ENCODE measurements at regions not wholly inside any gene's neighbourhood (a gene's known extent, or its start where the extent isn't known, plus 50 kb on each side); places are given as distances from the start of the nearest gene placed in this dataset.

DNA sequence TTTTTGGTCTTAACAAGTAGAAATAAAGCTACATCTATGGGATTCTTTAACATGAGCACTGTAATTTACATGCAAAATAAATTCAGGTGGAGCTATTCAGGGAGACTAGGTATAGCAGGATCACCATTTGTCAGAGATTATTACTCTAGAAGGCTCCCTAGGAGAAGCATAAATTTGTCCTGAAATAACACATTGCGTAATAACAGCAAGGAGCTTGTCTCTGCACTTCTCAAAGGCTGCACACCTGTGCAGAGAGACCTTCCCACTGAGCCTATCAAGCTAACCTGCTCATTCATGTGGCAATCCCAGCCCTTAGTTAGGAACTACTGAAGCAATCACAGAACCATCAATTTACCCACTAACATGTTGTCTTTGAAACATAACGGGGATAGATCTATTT lies 437.4 kb upstream of the MC4R start:
- H3K4me2 ChIP-seq (replicated peaks; ENCODE audit: extremely low read depth, low read length, poor library complexity, severe bottlenecking), result no peak overlapping the region
- no peaks in the 10 kb centered on the region for H4K20me1 ChIP-seq (ENCODE audit: insufficient read depth, low read length)
- no peak overlapping the region for H3K9ac ChIP-seq (ENCODE audit: insufficient read depth, low read length, poor library complexity, severe bottlenecking)
- no peak overlapping the region for H3K4me3 ChIP-seq (replicated peaks in 1 of 3; ENCODE audit: low read depth in 2 of 3, low read length in 3 of 3)
- Mint-ChIP-seq H3K9me3 (peaks cover 0 to 2% (median 0%) of the 10 kb centered on the region in 7 donors), H3K27me3 (ENCODE audit: low read depth in 3 of 3) (peaks cover 0 to 2% (median 0%) of the 10 kb centered on the region in 3 donors), H3K27ac (no peak overlapping the region), H3K4me1 (no peaks in the 10 kb centered on the region), H3K4me3 (no peak overlapping the region), H3K36me3 (no peaks in the 10 kb centered on the region)
- no peaks in the 10 kb centered on the region for H3K27me3 ChIP-seq (ENCODE audit: control insufficient read depth in 2 of 2, insufficient read depth in 2 of 2, low read length in 2 of 2)
- intact Hi-C loops (cut with micrococcal nuclease), result no loop called here
- no peak for DNase-seq
- H2AFZ ChIP-seq (ENCODE audit: insufficient read depth, low read depth, low read length, poor library complexity, severe bottlenecking), result no peak overlapping the region
- H3K79me2 ChIP-seq (ENCODE audit: insufficient read depth, low read length), result no peaks in the 10 kb centered on the region
- no peaks in the 10 kb centered on the region for H3K4me1 ChIP-seq (ENCODE audit: control insufficient read depth in 1 of 2, insufficient read depth in 2 of 2, low read length in 2 of 2)
- WGBS (ENCODE audit: insufficient coverage), result 91% methylated on average over 1 of the region's 2 CpGs
- no peaks in the 10 kb centered on the region for H3K36me3 ChIP-seq (replicated peaks in 1 of 2; ENCODE audit: control insufficient read depth in 1 of 2, insufficient read depth in 2 of 2, low read length in 2 of 2)
- H3K9me3 ChIP-seq (replicated peaks in 1 of 2; ENCODE audit: control insufficient read depth in 1 of 2, insufficient read depth in 1 of 2, low read length in 2 of 2), result no peaks in the 10 kb centered on the region
- TF ChIP-seq, protein P1, sequence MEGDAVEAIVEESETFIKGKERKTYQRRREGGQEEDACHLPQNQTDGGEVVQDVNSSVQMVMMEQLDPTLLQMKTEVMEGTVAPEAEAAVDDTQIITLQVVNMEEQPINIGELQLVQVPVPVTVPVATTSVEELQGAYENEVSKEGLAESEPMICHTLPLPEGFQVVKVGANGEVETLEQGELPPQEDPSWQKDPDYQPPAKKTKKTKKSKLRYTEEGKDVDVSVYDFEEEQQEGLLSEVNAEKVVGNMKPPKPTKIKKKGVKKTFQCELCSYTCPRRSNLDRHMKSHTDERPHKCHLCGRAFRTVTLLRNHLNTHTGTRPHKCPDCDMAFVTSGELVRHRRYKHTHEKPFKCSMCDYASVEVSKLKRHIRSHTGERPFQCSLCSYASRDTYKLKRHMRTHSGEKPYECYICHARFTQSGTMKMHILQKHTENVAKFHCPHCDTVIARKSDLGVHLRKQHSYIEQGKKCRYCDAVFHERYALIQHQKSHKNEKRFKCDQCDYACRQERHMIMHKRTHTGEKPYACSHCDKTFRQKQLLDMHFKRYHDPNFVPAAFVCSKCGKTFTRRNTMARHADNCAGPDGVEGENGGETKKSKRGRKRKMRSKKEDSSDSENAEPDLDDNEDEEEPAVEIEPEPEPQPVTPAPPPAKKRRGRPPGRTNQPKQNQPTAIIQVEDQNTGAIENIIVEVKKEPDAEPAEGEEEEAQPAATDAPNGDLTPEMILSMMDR (IDR thresholded peaks at IDR 0.05), result no peak
- no peak overlapping the region for H3K27ac ChIP-seq (ENCODE audit: low read depth in 1 of 2, low read length in 2 of 2)

GRCh38 chr18:60812921-60813320 lies 440.3 kb upstream of the MC4R start:
- no peak for DNase-seq
- Histone ChIP-seq H3K4me3 (replicated peaks in 1 of 3; ENCODE audit: low read depth in 2 of 3, low read length in 3 of 3) (no peak overlapping the region), H3K27ac (ENCODE audit: low read depth in 1 of 2, low read length in 2 of 2) (no peak overlapping the region), H3K4me2 (replicated peaks; ENCODE audit: extremely low read depth, low read length, poor library complexity, severe bottlenecking) (no peak overlapping the region), H3K9ac (ENCODE audit: insufficient read depth, low read length, poor library complexity, severe bottlenecking) (no peak overlapping the region), H3K4me1 (ENCODE audit: control insufficient read depth in 1 of 2, insufficient read depth in 2 of 2, low read length in 2 of 2) (no peaks in the 10 kb centered on the region), H3K9me3 (replicated peaks in 1 of 2; ENCODE audit: control insufficient read depth in 1 of 2, insufficient read depth in 1 of 2, low read length in 2 of 2) (no peaks in the 10 kb centered on the region), H3K79me2 (ENCODE audit: insufficient read depth, low read length) (no peaks in the 10 kb centered on the region), H3K36me3 (replicated peaks in 1 of 2; ENCODE audit: control insufficient read depth in 1 of 2, insufficient read depth in 2 of 2, low read length in 2 of 2) (no peaks in the 10 kb centered on the region), H3K27me3 (ENCODE audit: control insufficient read depth in 2 of 2, insufficient read depth in 2 of 2, low read length in 2 of 2) (no peaks in the 10 kb centered on the region), H2AFZ (ENCODE audit: insufficient read depth, low read depth, low read length, poor library complexity, severe bottlenecking) (no peak overlapping the region), H4K20me1 (ENCODE audit: insufficient read depth, low read length) (no peaks in the 10 kb centered on the region)
- TF ChIP-seq, protein P1 (IDR thresholded peaks at IDR 0.05), result no peak
- no peaks in the 10 kb centered on the region for H3K36me3 Mint-ChIP-seq
- intact Hi-C loops (cut with micrococcal nuclease), result no loop called here
- no peak overlapping the region for H3K27ac Mint-ChIP-seq
- no CpG with 5 or more reads among the region's 2 CpGs for WGBS (ENCODE audit: insufficient coverage)
- no peak overlapping the region for H3K4me3 Mint-ChIP-seq
- H3K4me1 Mint-ChIP-seq, result no peaks in the 10 kb centered on the region
- peaks cover 0 to 2% (median 0%) of the 10 kb centered on the region in 3 donors for H3K27me3 Mint-ChIP-seq (ENCODE audit: low read depth in 3 of 3)
- H3K9me3 Mint-ChIP-seq, result peaks cover 0 to 2% (median 0%) of the 10 kb centered on the region in 7 donors
